ENCODE measurements at regions not wholly inside any gene's neighbourhood (a gene's known extent, or its start where the extent isn't known, plus 50 kb on each side); places are given as distances from the start of the nearest gene placed in this dataset.
A peak's percentile ranks its signal among the peaks of the same experiment; 100 is the strongest.

DNA sequence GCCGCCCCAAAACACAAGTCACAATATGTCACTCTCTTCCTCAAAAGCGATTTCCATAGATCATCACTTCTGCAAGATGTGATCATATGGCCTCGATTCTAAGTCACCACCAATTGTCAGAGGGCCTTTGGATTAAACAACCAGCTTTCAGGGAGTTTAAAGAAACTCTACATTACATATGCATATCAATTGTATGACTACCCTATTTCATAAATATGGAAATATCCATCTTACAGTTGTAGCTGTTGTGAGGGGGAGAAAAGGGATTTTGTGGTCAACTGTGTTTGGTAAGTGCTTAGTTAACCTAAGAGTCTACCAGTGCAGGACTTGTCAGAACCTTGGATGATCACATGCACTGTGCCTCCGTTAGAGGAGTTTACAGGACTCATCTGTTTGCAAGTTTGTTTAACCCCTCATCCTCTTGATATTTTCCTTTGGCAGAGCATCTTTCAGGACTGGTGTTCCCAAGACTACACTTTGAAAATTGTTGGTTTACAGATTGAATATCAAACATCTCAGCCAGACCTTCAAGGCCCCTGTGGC lies 99.9 kb downstream of the CHST1 start:
- H3K36me3 ChIP-seq (replicated peaks; ENCODE audit: control insufficient read depth, insufficient read depth, low read length): no peaks in the 10 kb centered on the region
- no peaks in the 10 kb centered on the region for H3K27me3 ChIP-seq (ENCODE audit: control insufficient read depth, insufficient read depth, low read length)
- no peak for DNase-seq
- H3K4me3 ChIP-seq (ENCODE audit: insufficient read depth, low read depth, low read length): no peak overlapping the region

DNA sequence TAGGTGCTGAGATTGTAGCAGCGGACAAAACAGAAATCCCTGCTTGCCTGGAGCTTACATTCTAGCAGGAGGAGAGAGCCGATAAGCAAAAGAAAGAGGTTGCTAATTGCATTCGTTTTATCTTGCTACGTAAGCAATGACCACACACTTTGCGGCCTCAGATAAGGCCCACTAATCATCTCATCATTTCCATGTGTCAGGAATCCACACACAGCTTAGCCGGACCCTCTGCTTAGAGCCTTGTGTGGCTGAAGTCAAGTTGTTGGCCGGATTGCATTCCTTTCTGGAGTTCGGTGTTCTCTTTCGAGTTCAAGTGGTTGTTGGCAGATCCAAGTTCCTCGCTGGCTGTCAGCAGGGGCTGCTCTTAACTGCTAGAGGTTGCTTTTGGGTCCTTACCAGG lies 101.6 kb downstream of the CHST1 start:
- DNase-seq: no peak
- Histone ChIP-seq H3K36me3 (replicated peaks; ENCODE audit: control insufficient read depth, insufficient read depth, low read length) (no peaks in the 10 kb centered on the region), H3K4me3 (ENCODE audit: insufficient read depth, low read depth, low read length) (no peak overlapping the region), H3K27me3 (ENCODE audit: control insufficient read depth, insufficient read depth, low read length) (no peaks in the 10 kb centered on the region)

GRCh38 chr11:45563171-45563570 lies 102.3 kb downstream of the CHST1 start:
- no peaks in the 10 kb centered on the region for H3K27me3 ChIP-seq (ENCODE audit: control insufficient read depth, insufficient read depth, low read length)
- H3K36me3 ChIP-seq (replicated peaks; ENCODE audit: control insufficient read depth, insufficient read depth, low read length): no peaks in the 10 kb centered on the region
- H3K4me3 ChIP-seq (ENCODE audit: insufficient read depth, low read depth, low read length): no peak overlapping the region
- DNase-seq: no peak

DNA sequence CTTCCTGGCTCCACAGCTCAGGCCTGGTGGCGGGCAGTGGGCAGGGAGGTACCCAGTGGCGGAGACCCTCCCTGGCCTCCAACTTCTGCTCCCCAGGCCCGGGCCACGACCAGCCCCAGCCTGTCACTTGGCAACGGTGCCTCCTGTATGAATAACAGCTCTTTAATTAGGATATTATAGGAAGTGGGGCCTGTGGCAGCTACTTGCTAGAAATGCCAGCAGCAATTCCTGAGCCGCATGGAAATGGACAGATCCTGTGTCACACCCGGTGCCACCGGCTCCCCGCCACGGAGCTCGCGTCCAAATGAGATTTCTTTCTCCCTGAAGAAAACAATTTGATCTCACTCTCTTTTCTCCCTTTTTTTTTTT lies 104.5 kb downstream of the CHST1 start:
- H3K36me3 ChIP-seq (replicated peaks; ENCODE audit: control insufficient read depth, insufficient read depth, low read length): no peaks in the 10 kb centered on the region

GRCh38 chr11:45560155-45560912 lies 105.1 kb downstream of the CHST1 start:
- Histone ChIP-seq H3K36me3 (replicated peaks; ENCODE audit: control insufficient read depth, insufficient read depth, low read length) (no peaks in the 10 kb centered on the region), H3K4me3 (ENCODE audit: insufficient read depth, low read depth, low read length) (no peak overlapping the region), H3K27me3 (ENCODE audit: control insufficient read depth, insufficient read depth, low read length) (no peaks in the 10 kb centered on the region)
- no peak for DNase-seq

More for the DNA sequence above, 104.5 kb downstream of the CHST1 start:
- Histone ChIP-seq H3K27me3 (ENCODE audit: control insufficient read depth, insufficient read depth, low read length) (no peaks in the 10 kb centered on the region), H3K4me3 (ENCODE audit: insufficient read depth, low read depth, low read length) (no peak overlapping the region)
- DNase-seq: no peak

DNA sequence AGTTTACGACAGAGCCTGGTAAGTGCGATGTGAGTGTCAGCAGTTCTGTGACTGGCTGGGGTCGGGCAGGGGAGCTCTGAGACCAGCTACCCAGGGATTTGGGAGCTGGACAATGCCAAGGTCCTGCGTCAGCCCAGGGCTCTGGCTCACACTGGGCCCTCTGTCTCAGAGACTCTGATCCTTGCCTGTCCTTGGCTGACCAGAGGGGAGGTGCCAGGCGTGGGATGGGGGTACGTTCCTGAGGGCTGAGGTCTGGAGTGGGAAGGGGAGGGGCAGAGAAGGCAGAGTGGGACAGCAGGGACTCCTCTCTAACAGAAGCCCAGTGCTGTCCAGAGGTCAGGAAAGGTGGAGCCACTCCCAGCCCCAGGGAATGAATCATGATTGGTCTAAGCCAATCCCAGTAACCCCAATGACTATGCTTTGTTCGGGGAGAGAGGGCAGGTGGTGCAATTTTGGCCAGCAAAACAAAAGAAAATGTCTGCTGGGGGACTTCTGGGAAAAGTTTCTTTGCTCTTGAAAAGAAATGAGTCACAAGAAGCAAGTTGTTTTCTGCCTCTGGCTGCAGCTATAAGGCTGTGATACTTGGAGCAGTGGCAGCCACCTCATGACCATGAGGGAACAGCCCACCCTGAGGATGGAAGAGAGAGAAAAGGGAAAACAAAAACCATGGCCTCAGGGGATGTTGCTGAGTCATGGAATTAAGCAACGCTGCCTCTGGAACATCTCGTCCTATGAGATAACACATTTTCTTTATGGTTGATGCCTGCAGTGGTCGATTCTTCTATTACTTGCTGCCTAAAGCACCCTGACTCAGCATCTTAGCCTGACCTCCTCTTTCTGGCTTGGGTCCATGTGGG lies 108.3 kb downstream of the CHST1 start:
- Histone ChIP-seq H3K27me3 (ENCODE audit: control insufficient read depth, insufficient read depth, low read length) (no peaks in the 10 kb centered on the region), H3K36me3 (replicated peaks; ENCODE audit: control insufficient read depth, insufficient read depth, low read length) (no peaks in the 10 kb centered on the region), H3K4me3 (ENCODE audit: insufficient read depth, low read depth, low read length) (no peak overlapping the region)
- DNase-seq: no peak

- Histone ChIP-seq H3K27me3 (ENCODE audit: control insufficient read depth, insufficient read depth, low read length) (no peaks in the 10 kb centered on the region), H3K36me3 (replicated peaks; ENCODE audit: control insufficient read depth, insufficient read depth, low read length) (no peaks in the 10 kb centered on the region), H3K4me3 (ENCODE audit: insufficient read depth, low read depth, low read length) (no peak overlapping the region)
- DNase-seq: no peak
These were observed 111.0 kb downstream of the CHST1 start for GRCh38 chr11:45554230-45554967.

- Histone ChIP-seq H3K4me3 (ENCODE audit: insufficient read depth, low read depth, low read length) (no peak overlapping the region), H3K36me3 (replicated peaks; ENCODE audit: control insufficient read depth, insufficient read depth, low read length) (no peaks in the 10 kb centered on the region), H3K27me3 (ENCODE audit: control insufficient read depth, insufficient read depth, low read length) (no peaks in the 10 kb centered on the region)
- DNase-seq: no peak
These were observed 112.0 kb downstream of the CHST1 start for GRCh38 chr11:45553383-45553936.

GRCh38 chr11:45551191-45551713 lies 114.2 kb downstream of the CHST1 start:
- H3K27me3 ChIP-seq (ENCODE audit: control insufficient read depth, insufficient read depth, low read length): no peaks in the 10 kb centered on the region
- DNase-seq: no peak
- no peak overlapping the region for H3K4me3 ChIP-seq (ENCODE audit: insufficient read depth, low read depth, low read length)

GRCh38 chr11:45549257-45549656 lies 116.2 kb downstream of the CHST1 start:
- H3K4me3 ChIP-seq (ENCODE audit: insufficient read depth, low read depth, low read length): no peak overlapping the region
- no peaks in the 10 kb centered on the region for H3K36me3 ChIP-seq (replicated peaks; ENCODE audit: control insufficient read depth, insufficient read depth, low read length)
- no peaks in the 10 kb centered on the region for H3K27me3 ChIP-seq (ENCODE audit: control insufficient read depth, insufficient read depth, low read length)
- DNase-seq: no peak

More at GRCh38 chr11:45551191-45551713, 114.2 kb downstream of the CHST1 start:
- no peaks in the 10 kb centered on the region for H3K36me3 ChIP-seq (replicated peaks; ENCODE audit: control insufficient read depth, insufficient read depth, low read length)

- DNase-seq: no peak
- Histone ChIP-seq H3K36me3 (replicated peaks; ENCODE audit: control insufficient read depth, insufficient read depth, low read length) (no peaks in the 10 kb centered on the region), H3K27me3 (ENCODE audit: control insufficient read depth, insufficient read depth, low read length) (peaks cover 2% of the 10 kb centered on the region; the same call in 1 of the 2 replicates), H3K4me3 (ENCODE audit: insufficient read depth, low read depth, low read length) (no peak overlapping the region)
These were observed 119.1 kb downstream of the CHST1 start for GRCh38 chr11:45546366-45546765.

DNA sequence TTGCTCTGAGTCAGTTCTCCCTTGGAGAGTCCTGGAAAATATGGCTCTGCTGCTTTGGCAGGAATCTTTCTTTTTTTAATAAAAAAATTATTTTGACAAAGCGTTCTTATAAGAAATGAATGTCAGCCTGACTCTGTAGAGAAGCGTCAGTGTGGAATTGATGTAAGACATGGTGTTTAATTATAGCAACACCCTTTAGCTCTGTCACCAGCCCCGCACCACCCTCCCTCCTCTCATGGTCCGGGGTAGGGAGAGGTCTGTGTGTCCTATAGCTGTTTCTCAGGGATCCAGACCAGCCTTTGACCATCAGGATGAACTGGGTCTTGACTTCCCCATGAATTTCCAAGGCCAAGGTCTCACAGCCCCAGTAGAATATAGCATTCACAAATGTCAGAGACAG lies 120.6 kb downstream of the CHST1 start:
- no peak overlapping the region for H3K4me3 ChIP-seq (ENCODE audit: insufficient read depth, low read depth, low read length)
- H3K27me3 ChIP-seq (ENCODE audit: control insufficient read depth, insufficient read depth, low read length): peaks cover 2% of the 10 kb centered on the region; the same call in 1 of the 2 replicates
- no peaks in the 10 kb centered on the region for H3K36me3 ChIP-seq (replicated peaks; ENCODE audit: control insufficient read depth, insufficient read depth, low read length)
- DNase-seq: no peak

DNA sequence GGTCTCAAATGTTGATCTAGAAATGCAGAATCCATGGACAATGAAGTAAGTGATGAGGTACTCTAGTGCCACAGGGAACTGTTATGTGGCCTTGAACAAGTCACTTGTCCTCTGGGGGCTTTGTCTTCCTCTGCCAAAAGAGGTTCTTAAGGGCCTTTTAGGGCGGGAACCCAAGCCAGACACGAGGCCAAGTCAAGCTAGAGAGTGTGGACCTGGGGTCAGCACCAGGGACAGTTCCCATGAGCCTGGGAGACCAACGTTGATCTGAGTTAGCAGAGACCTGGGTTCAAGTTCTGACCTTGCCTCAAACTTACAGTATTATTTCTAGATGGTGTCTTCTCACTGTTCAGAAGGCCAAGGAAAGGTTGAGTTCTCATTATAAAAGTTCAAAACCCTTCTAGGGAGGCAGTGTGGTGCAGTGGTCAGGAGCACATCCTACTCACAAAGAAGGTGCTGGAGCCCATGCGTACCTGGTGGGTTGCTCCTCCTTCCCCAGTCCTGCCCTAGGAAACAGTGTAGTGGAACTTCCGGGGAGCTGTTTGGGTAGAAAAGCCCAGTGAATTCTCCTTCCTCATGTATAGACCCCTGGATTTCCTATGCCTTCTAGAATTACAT lies 121.5 kb downstream of the CHST1 start:
- Histone ChIP-seq H3K27me3 (ENCODE audit: control insufficient read depth, insufficient read depth, low read length) (peaks cover 2% of the 10 kb centered on the region; the same call in 1 of the 2 replicates), H3K4me3 (ENCODE audit: insufficient read depth, low read depth, low read length) (no peak overlapping the region), H3K36me3 (replicated peaks; ENCODE audit: control insufficient read depth, insufficient read depth, low read length) (no peaks in the 10 kb centered on the region)
- DNase-seq: peak; percentile 62
